ENCODE measurements at regions not wholly inside any gene's neighbourhood (a gene's known extent, or its start where the extent isn't known, plus 50 kb on each side); places are given as distances from the start of the nearest gene placed in this dataset.

DNA sequence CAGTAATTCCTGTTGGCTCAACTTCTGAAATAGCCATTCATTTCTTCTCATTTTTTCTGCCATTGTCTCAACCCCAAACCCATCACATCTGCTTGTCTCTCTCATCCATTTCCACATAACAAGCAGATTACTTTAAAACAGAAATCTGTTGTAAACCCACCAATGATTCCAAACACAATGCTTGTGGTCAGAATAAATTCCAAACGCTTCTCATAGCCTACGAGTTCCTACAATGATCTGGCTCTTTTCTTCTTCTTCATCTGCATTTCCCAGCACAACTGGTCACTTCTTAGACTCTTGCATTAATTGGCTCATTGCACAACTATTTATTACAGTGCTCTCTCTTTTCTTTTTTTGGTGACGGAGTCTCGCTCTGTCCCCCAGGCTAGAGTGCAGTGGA lies 364.1 kb downstream of the GATA3 start:
- no peak overlapping the region for H3K27ac ChIP-seq
- H3K4me3 ChIP-seq: no peak overlapping the region
- no peaks in the 10 kb centered on the region for H4K20me1 ChIP-seq (ENCODE audit: insufficient read depth)
- no peak for TF ChIP-seq EZH2 (IDR thresholded peaks at IDR 0.05; ENCODE audit: low read depth)
- TF ChIP-seq, protein P1, sequence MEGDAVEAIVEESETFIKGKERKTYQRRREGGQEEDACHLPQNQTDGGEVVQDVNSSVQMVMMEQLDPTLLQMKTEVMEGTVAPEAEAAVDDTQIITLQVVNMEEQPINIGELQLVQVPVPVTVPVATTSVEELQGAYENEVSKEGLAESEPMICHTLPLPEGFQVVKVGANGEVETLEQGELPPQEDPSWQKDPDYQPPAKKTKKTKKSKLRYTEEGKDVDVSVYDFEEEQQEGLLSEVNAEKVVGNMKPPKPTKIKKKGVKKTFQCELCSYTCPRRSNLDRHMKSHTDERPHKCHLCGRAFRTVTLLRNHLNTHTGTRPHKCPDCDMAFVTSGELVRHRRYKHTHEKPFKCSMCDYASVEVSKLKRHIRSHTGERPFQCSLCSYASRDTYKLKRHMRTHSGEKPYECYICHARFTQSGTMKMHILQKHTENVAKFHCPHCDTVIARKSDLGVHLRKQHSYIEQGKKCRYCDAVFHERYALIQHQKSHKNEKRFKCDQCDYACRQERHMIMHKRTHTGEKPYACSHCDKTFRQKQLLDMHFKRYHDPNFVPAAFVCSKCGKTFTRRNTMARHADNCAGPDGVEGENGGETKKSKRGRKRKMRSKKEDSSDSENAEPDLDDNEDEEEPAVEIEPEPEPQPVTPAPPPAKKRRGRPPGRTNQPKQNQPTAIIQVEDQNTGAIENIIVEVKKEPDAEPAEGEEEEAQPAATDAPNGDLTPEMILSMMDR (conservative IDR thresholded peaks at IDR 0.05): no peak
- H3K9me2 ChIP-seq (ENCODE audit: insufficient read depth): no peaks in the 10 kb centered on the region
- H3K4me1 ChIP-seq (replicated peaks; ENCODE audit: insufficient read depth): no peaks in the 10 kb centered on the region
- BruUV-seq (replicated peaks): no TSS peak
- ChIA-PET CTCF (no interaction called here), POLR2A (ENCODE audit: unreplicated experiment) (no interaction called here)
- DNase-seq: no peak
- no peaks in the 10 kb centered on the region for H3F3A ChIP-seq (ENCODE audit: insufficient read depth, low read depth)
- no peaks in the 10 kb centered on the region for H3K36me3 ChIP-seq (ENCODE audit: low read depth)
- no peak overlapping the region for H3K4me2 ChIP-seq
- H3K27me3 ChIP-seq (ENCODE audit: insufficient read depth, low read depth): no peaks in the 10 kb centered on the region
- intact Hi-C loops (cut with micrococcal nuclease; ENCODE audit: unreplicated experiment): no loop called here
- no peak overlapping the region for H2AFZ ChIP-seq
- no peaks in the 10 kb centered on the region for H3K9me3 ChIP-seq (ENCODE audit: insufficient read depth, low read depth)
- no peaks in the 10 kb centered on the region for H3K79me2 ChIP-seq (ENCODE audit: low read depth)

DNA sequence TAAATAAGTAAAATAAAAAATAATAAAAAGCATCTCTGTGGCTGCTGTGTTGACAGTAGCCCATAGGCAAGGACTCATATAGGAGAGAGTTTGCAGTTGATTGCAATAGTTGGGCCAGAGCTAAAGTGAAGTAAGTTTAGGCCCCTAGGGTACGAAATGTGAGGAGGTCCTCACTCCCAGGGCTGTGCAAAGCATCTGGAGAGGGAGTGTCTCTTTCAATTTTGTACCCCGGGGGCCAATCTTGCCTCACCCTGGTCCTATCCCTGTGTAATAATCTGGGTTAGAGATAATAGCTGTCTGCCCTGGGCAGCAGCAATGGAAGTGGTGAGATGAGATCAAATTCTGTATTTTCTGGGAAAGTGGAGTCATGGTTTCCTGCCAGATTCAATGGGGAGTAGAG lies 365.7 kb downstream of the GATA3 start:
- no TSS peak for BruUV-seq (replicated peaks)
- no peaks in the 10 kb centered on the region for H3F3A ChIP-seq (ENCODE audit: insufficient read depth, low read depth)
- POLR2A ChIA-PET (ENCODE audit: unreplicated experiment): no interaction called here
- H4K20me1 ChIP-seq (ENCODE audit: insufficient read depth): no peaks in the 10 kb centered on the region
- H3K4me2 ChIP-seq: no peak overlapping the region
- H3K4me3 ChIP-seq: no peak overlapping the region
- CTCF ChIA-PET: no interaction called here
- no peaks in the 10 kb centered on the region for H3K9me3 ChIP-seq (ENCODE audit: insufficient read depth, low read depth)
- H3K79me2 ChIP-seq (ENCODE audit: low read depth): no peaks in the 10 kb centered on the region
- H3K9me2 ChIP-seq (ENCODE audit: insufficient read depth): no peaks in the 10 kb centered on the region
- H3K27ac ChIP-seq: no peak overlapping the region
- H3K36me3 ChIP-seq (ENCODE audit: low read depth): no peaks in the 10 kb centered on the region
- no peak overlapping the region for H2AFZ ChIP-seq
- H3K27me3 ChIP-seq (ENCODE audit: insufficient read depth, low read depth): no peaks in the 10 kb centered on the region
- H3K4me1 ChIP-seq (replicated peaks; ENCODE audit: insufficient read depth): no peaks in the 10 kb centered on the region
- intact Hi-C loops (cut with micrococcal nuclease; ENCODE audit: unreplicated experiment): no loop called here
- no peak for TF ChIP-seq EZH2 (IDR thresholded peaks at IDR 0.05; ENCODE audit: low read depth)
- TF ChIP-seq, protein P1 (conservative IDR thresholded peaks at IDR 0.05): no peak
- DNase-seq: no peak

DNA sequence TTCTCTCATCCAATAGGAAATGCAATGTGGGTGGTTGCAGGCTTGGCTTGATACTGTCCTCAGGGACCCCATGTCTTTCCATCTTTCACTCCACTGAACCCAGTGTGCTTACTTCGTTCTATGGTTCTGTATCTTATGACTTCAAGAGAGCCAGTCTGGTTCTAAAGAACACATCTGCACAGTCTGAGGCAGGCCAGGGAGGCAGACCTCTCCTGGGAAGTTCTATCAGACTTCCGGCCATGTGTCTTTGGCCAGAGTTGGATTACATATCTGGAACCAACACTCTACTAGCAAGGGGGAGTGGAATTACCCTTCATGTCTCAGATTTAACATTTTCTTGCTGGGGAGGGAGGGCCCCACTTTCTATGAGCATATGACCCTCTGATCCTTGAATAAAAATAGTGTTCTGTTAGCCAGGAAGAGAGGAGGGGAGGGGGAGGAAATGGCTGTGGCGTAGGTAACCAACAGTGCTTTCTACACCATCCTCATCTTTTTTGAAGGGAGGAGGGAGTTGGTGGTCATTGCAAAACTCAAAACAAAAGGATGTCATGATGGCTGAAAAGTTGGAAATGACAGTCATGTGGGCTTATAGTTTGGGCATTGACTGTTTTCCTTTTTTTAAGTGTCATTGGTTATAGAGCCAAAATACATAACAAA lies 370.2 kb downstream of the GATA3 start:
- no peaks in the 10 kb centered on the region for H3K9me3 ChIP-seq (ENCODE audit: insufficient read depth, low read depth)
- TF ChIP-seq EZH2 (IDR thresholded peaks at IDR 0.05; ENCODE audit: low read depth): no peak
- TF ChIP-seq, protein P1 (conservative IDR thresholded peaks at IDR 0.05): no peak
- no peaks in the 10 kb centered on the region for H3K4me1 ChIP-seq (replicated peaks; ENCODE audit: insufficient read depth)
- no peak overlapping the region for H3K4me3 ChIP-seq
- no peaks in the 10 kb centered on the region for H4K20me1 ChIP-seq (ENCODE audit: insufficient read depth)
- H3F3A ChIP-seq (ENCODE audit: insufficient read depth, low read depth): no peaks in the 10 kb centered on the region
- H3K4me2 ChIP-seq: no peak overlapping the region
- no TSS peak for BruUV-seq (replicated peaks)
- ChIA-PET POLR2A (ENCODE audit: unreplicated experiment) (no interaction called here), CTCF (no interaction called here)
- no peaks in the 10 kb centered on the region for H3K36me3 ChIP-seq (ENCODE audit: low read depth)
- H3K9me2 ChIP-seq (ENCODE audit: insufficient read depth): no peaks in the 10 kb centered on the region
- no peak for DNase-seq
- no peak overlapping the region for H2AFZ ChIP-seq
- H3K27me3 ChIP-seq (ENCODE audit: insufficient read depth, low read depth): no peaks in the 10 kb centered on the region
- H3K27ac ChIP-seq: no peak overlapping the region
- intact Hi-C loops (cut with micrococcal nuclease; ENCODE audit: unreplicated experiment): no loop called here
- H3K79me2 ChIP-seq (ENCODE audit: low read depth): no peaks in the 10 kb centered on the region
